Brain microvascular endothelial cell (primary cell): ENCODE measurements at regions not wholly inside any gene's neighbourhood (a gene's known extent, or its start where the extent isn't known, plus 50 kb on each side); places are given as distances from the start of the nearest gene placed in this dataset.
"Not testable (repeated sequence)": the region's sequence is repeated elsewhere in the genome, so short reads cannot be mapped to it uniquely, and the experiment has no call there.

Experiments used
- DNase-seq: peaks from one replicate; pipeline ENCODE4 v3.0.0-alpha.2; 2020
- H3K27ac ChIP-seq: fragments of 250-450 bp; sonication (Bioruptor Pico); 2 replicates; pipeline ENCODE4 v1.5.1; 2020; ENCODE audit warnings: mild to moderate bottlenecking, moderate library complexity
- H3K27me3 ChIP-seq: fragments of 250-450 bp; sonication (Bioruptor Pico); replicated peaks from 2 replicates; pipeline ENCODE4 v1.5.1; 2020; ENCODE audit warnings: mild to moderate bottlenecking
- H3K36me3 ChIP-seq: fragments of 250-450 bp; sonication (Bioruptor Pico); replicated peaks from 2 replicates; pipeline ENCODE4 v1.5.1; 2020; ENCODE audit warnings: mild to moderate bottlenecking
- H3K4me3 ChIP-seq: 2 replicates; pipeline ENCODE4 v1.5.1; 2011; ENCODE audit warnings: low read depth, mild to moderate bottlenecking, control low read depth, low read length, moderate library complexity
- in situ Hi-C: cut with HindIII; loops from 2 replicates; pipeline ENCODE4 v1.10.0; 2017; ENCODE audit warnings: low sequenced_read_pairs, low pct_ligation_motif_present
- TF ChIP-seq, protein P1 (sequence below): IDR thresholded peaks from 2 replicates; pipeline ENCODE4 v1.5.1; 2011; ENCODE audit warnings: low read depth, mild to moderate bottlenecking, moderate library complexity, low read length, control low read depth, inconsistent platforms; ENCODE audit errors: missing control alignments

DNA sequence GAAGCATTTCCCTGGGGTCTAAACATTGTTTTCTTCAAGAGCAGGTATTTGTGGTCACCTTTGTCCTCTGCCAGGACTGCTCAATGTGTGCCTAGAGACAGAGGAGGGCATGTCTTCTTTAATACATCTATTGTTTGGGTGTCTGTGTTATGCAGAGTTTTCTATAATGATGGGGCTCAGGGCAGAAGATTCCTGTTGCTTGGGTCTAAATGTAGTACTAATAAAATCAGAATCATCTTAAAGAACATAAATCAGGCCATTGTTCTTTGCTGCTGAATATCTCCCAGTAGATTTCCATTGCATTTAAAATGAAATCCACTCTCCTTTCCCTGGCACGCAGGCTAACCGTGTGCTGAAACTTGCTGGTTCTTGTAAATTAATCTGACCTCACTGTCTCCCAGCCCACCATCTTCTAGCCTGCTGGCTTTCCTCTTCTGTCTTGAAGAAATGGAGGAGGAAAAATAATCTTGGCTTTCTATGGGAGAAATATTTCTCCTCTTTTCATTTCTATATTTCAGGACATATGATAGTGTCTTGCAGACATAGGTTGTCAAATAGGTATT lies 1396.8 kb downstream of the GATA3 start:
- TF ChIP-seq, protein P1, sequence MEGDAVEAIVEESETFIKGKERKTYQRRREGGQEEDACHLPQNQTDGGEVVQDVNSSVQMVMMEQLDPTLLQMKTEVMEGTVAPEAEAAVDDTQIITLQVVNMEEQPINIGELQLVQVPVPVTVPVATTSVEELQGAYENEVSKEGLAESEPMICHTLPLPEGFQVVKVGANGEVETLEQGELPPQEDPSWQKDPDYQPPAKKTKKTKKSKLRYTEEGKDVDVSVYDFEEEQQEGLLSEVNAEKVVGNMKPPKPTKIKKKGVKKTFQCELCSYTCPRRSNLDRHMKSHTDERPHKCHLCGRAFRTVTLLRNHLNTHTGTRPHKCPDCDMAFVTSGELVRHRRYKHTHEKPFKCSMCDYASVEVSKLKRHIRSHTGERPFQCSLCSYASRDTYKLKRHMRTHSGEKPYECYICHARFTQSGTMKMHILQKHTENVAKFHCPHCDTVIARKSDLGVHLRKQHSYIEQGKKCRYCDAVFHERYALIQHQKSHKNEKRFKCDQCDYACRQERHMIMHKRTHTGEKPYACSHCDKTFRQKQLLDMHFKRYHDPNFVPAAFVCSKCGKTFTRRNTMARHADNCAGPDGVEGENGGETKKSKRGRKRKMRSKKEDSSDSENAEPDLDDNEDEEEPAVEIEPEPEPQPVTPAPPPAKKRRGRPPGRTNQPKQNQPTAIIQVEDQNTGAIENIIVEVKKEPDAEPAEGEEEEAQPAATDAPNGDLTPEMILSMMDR: no peak
- in situ Hi-C loops: no loop called here
- no peaks in the 10 kb centered on the region for H3K36me3 ChIP-seq
- H3K27ac ChIP-seq: no peak overlapping the region
- DNase-seq: no peak
- H3K4me3 ChIP-seq: no peak overlapping the region
- H3K27me3 ChIP-seq: no peaks in the 10 kb centered on the region

DNA sequence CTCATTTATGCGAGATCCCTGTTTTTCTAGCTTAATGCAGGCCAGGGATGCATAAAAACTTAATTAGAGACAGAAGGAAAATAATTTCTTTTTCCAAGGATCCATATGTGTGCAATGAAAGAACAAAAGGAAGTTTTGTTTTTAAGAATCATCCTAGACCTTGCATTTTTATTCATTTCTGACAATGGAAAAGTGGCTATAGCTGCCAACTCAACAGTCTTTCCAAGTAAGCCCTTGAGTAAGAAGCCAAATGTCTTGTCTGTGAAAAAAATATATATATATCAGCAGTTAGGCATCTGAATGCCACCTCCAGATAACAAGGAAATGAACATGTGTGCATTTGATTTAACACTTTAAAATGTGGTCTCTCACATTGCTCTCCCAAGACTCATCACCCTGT lies 1397.6 kb downstream of the GATA3 start:
- Histone ChIP-seq H3K27me3 (no peaks in the 10 kb centered on the region), H3K4me3 (no peak overlapping the region), H3K36me3 (no peaks in the 10 kb centered on the region), H3K27ac (no peak overlapping the region)
- no peak for DNase-seq
- TF ChIP-seq, protein P1: no peak
- in situ Hi-C loops: no loop called here

DNA sequence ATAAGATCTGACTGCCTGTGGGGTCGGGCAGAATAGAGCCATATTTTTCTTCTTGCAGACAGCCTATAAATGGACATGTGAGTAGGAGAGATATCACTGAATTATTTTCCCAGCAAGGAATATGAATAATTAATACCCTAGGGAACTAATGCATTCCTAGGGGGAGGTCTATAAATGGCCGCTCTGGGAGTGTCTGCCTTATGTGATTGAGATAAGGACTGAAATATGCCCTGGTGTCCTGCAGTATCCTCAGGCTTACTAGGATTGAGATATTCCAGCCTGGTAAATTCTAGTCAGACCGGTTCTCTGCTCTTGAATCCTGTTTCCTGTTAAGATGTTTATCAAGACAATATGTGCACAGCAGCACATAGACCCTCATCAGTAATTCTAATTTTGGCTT lies 1399.4 kb downstream of the GATA3 start:
- H3K27ac ChIP-seq, H3K36me3 ChIP-seq, in situ Hi-C loops, DNase-seq, H3K27me3 ChIP-seq, H3K4me3 ChIP-seq: not testable (repeated sequence)

DNA sequence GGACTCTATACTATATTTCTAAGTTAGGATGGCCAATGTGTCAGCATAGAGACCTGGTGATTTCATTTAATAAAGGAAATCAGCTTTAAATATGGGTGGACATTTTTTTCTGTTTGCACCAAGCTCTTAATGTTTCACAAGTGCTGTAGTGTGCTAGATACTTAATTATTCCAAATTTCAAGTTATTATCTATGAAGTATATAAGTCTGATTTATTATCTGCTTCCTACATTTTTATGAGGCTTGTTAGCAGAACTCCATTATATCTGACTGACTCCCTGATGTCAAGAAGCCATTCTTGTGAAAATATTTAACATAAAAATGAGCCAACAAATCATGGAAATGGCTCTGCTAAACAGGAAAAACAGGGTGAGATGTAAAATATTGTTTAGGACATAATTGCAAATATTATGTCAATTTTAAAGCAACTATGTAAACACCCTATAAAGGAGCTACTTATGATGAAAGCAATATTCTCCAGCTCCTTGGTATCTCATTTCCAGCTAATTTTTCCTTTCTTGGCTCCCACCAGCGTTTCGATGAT lies 1415.2 kb downstream of the GATA3 start:
- in situ Hi-C loops: no loop called here
- TF ChIP-seq, protein P1: no peak
- no peak overlapping the region for H3K4me3 ChIP-seq
- no peaks in the 10 kb centered on the region for H3K36me3 ChIP-seq
- H3K27ac ChIP-seq: no peak overlapping the region
- no peak for DNase-seq
- no peaks in the 10 kb centered on the region for H3K27me3 ChIP-seq

DNA sequence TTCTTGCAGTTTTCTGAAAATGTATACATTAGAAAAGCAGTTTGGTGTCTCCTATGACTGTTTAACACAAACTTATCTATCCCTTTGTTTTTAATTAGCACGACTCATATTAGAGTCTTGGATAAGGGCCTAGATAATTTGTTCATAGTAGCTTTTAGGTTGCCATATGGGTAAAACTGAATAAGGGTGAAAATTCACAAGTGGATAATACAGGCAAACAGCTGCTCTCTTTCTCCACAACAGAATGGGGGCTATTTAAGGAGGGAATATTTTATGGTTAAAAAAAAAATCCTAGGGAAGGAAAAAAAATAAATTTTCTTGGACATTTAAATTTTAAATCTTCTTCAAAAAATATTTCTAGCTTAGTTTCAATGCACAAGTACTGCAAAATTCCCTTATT lies 1416.1 kb downstream of the GATA3 start:
- DNase-seq: no peak
- TF ChIP-seq, protein P1: no peak
- Histone ChIP-seq H3K4me3 (no peak overlapping the region), H3K27me3 (no peaks in the 10 kb centered on the region), H3K36me3 (no peaks in the 10 kb centered on the region), H3K27ac (no peak overlapping the region)
- in situ Hi-C loops: no loop called here

DNA sequence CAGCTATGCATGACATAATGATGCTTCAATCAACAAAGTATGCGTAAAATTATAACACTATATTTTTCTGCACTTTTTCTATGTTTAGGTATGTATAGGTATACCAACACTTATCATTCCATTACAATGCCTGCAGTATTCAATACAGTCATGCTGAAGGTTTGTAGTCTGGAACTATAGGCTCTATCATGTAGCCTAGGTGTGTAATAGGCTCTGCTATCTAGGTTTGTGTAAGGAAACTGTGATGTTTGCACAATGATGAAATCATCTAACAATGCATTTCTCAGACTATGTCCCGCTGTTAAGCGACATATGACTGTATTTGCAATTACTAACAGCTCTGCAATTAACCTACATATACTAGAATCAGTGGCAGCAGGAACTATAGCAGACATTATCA lies 1447.5 kb downstream of the GATA3 start:
- H3K27ac ChIP-seq: no peak overlapping the region
- H3K36me3 ChIP-seq: no peaks in the 10 kb centered on the region
- TF ChIP-seq, protein P1: no peak
- no peak overlapping the region for H3K4me3 ChIP-seq
- in situ Hi-C loops: no loop called here
- no peaks in the 10 kb centered on the region for H3K27me3 ChIP-seq
- no peak for DNase-seq
